Activated naive CD4-positive, alpha-beta T cell treated with anti-CD3 and anti-CD28 coated beads for 36 hours (primary cell): ENCODE measurements at regions not wholly inside any gene's neighbourhood (a gene's known extent, or its start where the extent isn't known, plus 50 kb on each side); places are given as distances from the start of the nearest gene placed in this dataset.

Experiments used
- CTCF ChIA-PET: fragments of 350-600 bp; sonication (Branson Sonifier 250); formaldehyde crosslinking; loops from one replicate; lab custom pipeline; 2021; ENCODE audit warnings: antibody characterized with exemption; lab: Charles Lee
- DNase-seq: peaks from one replicate; pipeline ENCODE4 v3.0.0-alpha.2; 2020
- H3K27ac Mint-ChIP-seq: one replicate; pipeline ENCODE4 v1.8.0; 2021; ENCODE audit warnings: mild to moderate bottlenecking, mixed read lengths
- H3K27me3 Mint-ChIP-seq: one replicate; pipeline ENCODE4 v1.8.0; 2021; ENCODE audit warnings: low read depth, mixed read lengths
- H3K36me3 Mint-ChIP-seq: one replicate; pipeline ENCODE4 v1.8.0; 2021; ENCODE audit warnings: low read depth, mixed read lengths
- H3K4me1 Mint-ChIP-seq: one replicate; pipeline ENCODE4 v1.8.0; 2021; ENCODE audit warnings: low read depth, mixed read lengths
- H3K4me3 Mint-ChIP-seq: one replicate; pipeline ENCODE4 v1.8.0; 2021; ENCODE audit warnings: mild to moderate bottlenecking, moderate library complexity, mixed read lengths
- H3K9me3 Mint-ChIP-seq: one replicate; pipeline ENCODE4 v1.8.0; 2021; ENCODE audit warnings: mixed read lengths
- intact Hi-C: fragments of 100-400 bp; cut with micrococcal nuclease; formaldehyde crosslinking; loops from one replicate; pipeline ENCODE4 v1.15.1; 2023

GRCh38 chr13:22357132-22357531, 686.3 kb downstream of the FGF9 start:
- H3K27ac Mint-ChIP-seq, result no peak overlapping the region
- H3K27me3 Mint-ChIP-seq, result no peaks in the 10 kb centered on the region
- no peaks in the 10 kb centered on the region for H3K4me1 Mint-ChIP-seq
- peaks cover 3% of the 10 kb centered on the region for H3K9me3 Mint-ChIP-seq
- no peak for DNase-seq
- CTCF ChIA-PET, result no interaction called here
- no peak overlapping the region for H3K4me3 Mint-ChIP-seq
- intact Hi-C loops, result no loop called here
- H3K36me3 Mint-ChIP-seq, result no peaks in the 10 kb centered on the region

GRCh38 chr13:22369090-22369489, 698.2 kb downstream of the FGF9 start:
- no peaks in the 10 kb centered on the region for H3K4me1 Mint-ChIP-seq
- CTCF ChIA-PET, result no interaction called here
- peaks cover 6% of the 10 kb centered on the region for H3K36me3 Mint-ChIP-seq
- H3K27ac Mint-ChIP-seq, result no peak overlapping the region
- no peak overlapping the region for H3K4me3 Mint-ChIP-seq
- intact Hi-C loops, result no loop called here
- H3K9me3 Mint-ChIP-seq, result peaks cover 25% of the 10 kb centered on the region
- no peak for DNase-seq
- H3K27me3 Mint-ChIP-seq, result peaks cover 4% of the 10 kb centered on the region

- Mint-ChIP-seq H3K27ac (no peak overlapping the region), H3K4me1 (no peaks in the 10 kb centered on the region)
- intact Hi-C loops, result no loop called here
Observed at GRCh38 chr13:22369840-22370239, 699.0 kb downstream of the FGF9 start.

GRCh38 chr13:22372261-22372660, 701.4 kb downstream of the FGF9 start:
- no peak overlapping the region for H3K27ac Mint-ChIP-seq
- H3K4me1 Mint-ChIP-seq, result no peaks in the 10 kb centered on the region
- CTCF ChIA-PET, result no interaction called here
- peaks cover 20% of the 10 kb centered on the region for H3K9me3 Mint-ChIP-seq
- intact Hi-C loops, result no loop called here
- no peak for DNase-seq
- no peak overlapping the region for H3K4me3 Mint-ChIP-seq
- peaks cover 2% of the 10 kb centered on the region for H3K27me3 Mint-ChIP-seq
- peaks cover 6% of the 10 kb centered on the region for H3K36me3 Mint-ChIP-seq

More at GRCh38 chr13:22369840-22370239, 699.0 kb downstream of the FGF9 start:
- Mint-ChIP-seq H3K27me3 (peaks cover 4% of the 10 kb centered on the region), H3K36me3 (peaks cover 6% of the 10 kb centered on the region), H3K4me3 (no peak overlapping the region), H3K9me3 (peaks cover 20% of the 10 kb centered on the region)
- CTCF ChIA-PET, result no interaction called here
- DNase-seq, result no peak

- Mint-ChIP-seq H3K27me3 (no peaks in the 10 kb centered on the region), H3K27ac (no peak overlapping the region), H3K36me3 (peaks cover 6% of the 10 kb centered on the region), H3K9me3 (peaks cover 30% of the 10 kb centered on the region), H3K4me3 (no peak overlapping the region), H3K4me1 (no peaks in the 10 kb centered on the region)
- DNase-seq, result no peak
- CTCF ChIA-PET, result no interaction called here
- intact Hi-C loops, result no loop called here
Observed at GRCh38 chr13:22375151-22375550, 704.3 kb downstream of the FGF9 start.

GRCh38 chr13:22387899-22388298, 717.0 kb downstream of the FGF9 start:
- no peaks in the 10 kb centered on the region for H3K9me3 Mint-ChIP-seq
- intact Hi-C loops, result no loop called here
- no peak for DNase-seq
- H3K4me3 Mint-ChIP-seq, result no peak overlapping the region
- no peaks in the 10 kb centered on the region for H3K27me3 Mint-ChIP-seq
- H3K36me3 Mint-ChIP-seq, result no peaks in the 10 kb centered on the region
- CTCF ChIA-PET, result interaction anchor here (0.6 kb wide), 1 partner anchor 217 kb away, joined by 3 read pairs; no protein-coding TSS in a partner anchor
- H3K4me1 Mint-ChIP-seq, result no peaks in the 10 kb centered on the region
- no peak overlapping the region for H3K27ac Mint-ChIP-seq

- Mint-ChIP-seq H3K27me3 (no peaks in the 10 kb centered on the region), H3K27ac (no peak overlapping the region), H3K9me3 (no peaks in the 10 kb centered on the region), H3K4me3 (no peak overlapping the region), H3K4me1 (no peaks in the 10 kb centered on the region), H3K36me3 (no peaks in the 10 kb centered on the region)
- CTCF ChIA-PET, result interaction anchor here (0.7 kb wide), 1 partner anchor 729 kb away, joined by 3 read pairs; the partner anchor contains the start of gene FGF9
- intact Hi-C loops, result no loop called here
- no peak for DNase-seq
Observed at GRCh38 chr13:22399801-22400420, 729.0 kb downstream of the FGF9 start.

GRCh38 chr13:22402682-22403081, 731.8 kb downstream of the FGF9 start:
- no peaks in the 10 kb centered on the region for H3K27me3 Mint-ChIP-seq
- H3K9me3 Mint-ChIP-seq, result no peaks in the 10 kb centered on the region
- no peak for DNase-seq
- intact Hi-C loops, result no loop called here
- CTCF ChIA-PET, result no interaction called here
- H3K36me3 Mint-ChIP-seq, result no peaks in the 10 kb centered on the region
- H3K4me1 Mint-ChIP-seq, result no peaks in the 10 kb centered on the region
- no peak overlapping the region for H3K27ac Mint-ChIP-seq
- no peak overlapping the region for H3K4me3 Mint-ChIP-seq

- Mint-ChIP-seq H3K4me1 (no peaks in the 10 kb centered on the region), H3K9me3 (no peaks in the 10 kb centered on the region), H3K27me3 (no peaks in the 10 kb centered on the region), H3K36me3 (no peaks in the 10 kb centered on the region), H3K27ac (no peak overlapping the region), H3K4me3 (no peak overlapping the region)
- intact Hi-C loops, result no loop called here
- DNase-seq, result no peak
- CTCF ChIA-PET, result interaction anchor here (0.7 kb wide), 1 partner anchor 15 kb away, joined by 3 read pairs; no protein-coding TSS in a partner anchor
Observed at GRCh38 chr13:22403144-22403543, 732.3 kb downstream of the FGF9 start.

- no peaks in the 10 kb centered on the region for H3K27me3 Mint-ChIP-seq
- no peaks in the 10 kb centered on the region for H3K9me3 Mint-ChIP-seq
- no peak for DNase-seq
- H3K36me3 Mint-ChIP-seq, result no peaks in the 10 kb centered on the region
- H3K4me3 Mint-ChIP-seq, result no peak overlapping the region
- H3K27ac Mint-ChIP-seq, result no peak overlapping the region
- intact Hi-C loops, result no loop called here
- no peaks in the 10 kb centered on the region for H3K4me1 Mint-ChIP-seq
- CTCF ChIA-PET, result no interaction called here
Observed at GRCh38 chr13:22405891-22406290, 735.0 kb downstream of the FGF9 start.

- no peaks in the 10 kb centered on the region for H3K4me1 Mint-ChIP-seq
- CTCF ChIA-PET, result no interaction called here
- no peak overlapping the region for H3K27ac Mint-ChIP-seq
- no peaks in the 10 kb centered on the region for H3K36me3 Mint-ChIP-seq
- H3K4me3 Mint-ChIP-seq, result no peak overlapping the region
- DNase-seq, result no peak
- intact Hi-C loops, result no loop called here
- peaks cover 14% of the 10 kb centered on the region for H3K9me3 Mint-ChIP-seq
- H3K27me3 Mint-ChIP-seq, result peaks cover 12% of the 10 kb centered on the region
Observed at GRCh38 chr13:22412452-22412851, 741.6 kb downstream of the FGF9 start.

- intact Hi-C loops, result no loop called here
- CTCF ChIA-PET, result no interaction called here
- H3K4me3 Mint-ChIP-seq, result no peak overlapping the region
- peaks cover under 1% of the 10 kb centered on the region for H3K27me3 Mint-ChIP-seq
- no peaks in the 10 kb centered on the region for H3K9me3 Mint-ChIP-seq
- no peak for DNase-seq
- no peaks in the 10 kb centered on the region for H3K4me1 Mint-ChIP-seq
- no peak overlapping the region for H3K27ac Mint-ChIP-seq
- H3K36me3 Mint-ChIP-seq, result no peaks in the 10 kb centered on the region
Observed at GRCh38 chr13:22422023-22422422, 751.1 kb downstream of the FGF9 start.

- no peak for DNase-seq
- Mint-ChIP-seq H3K4me3 (no peak overlapping the region), H3K9me3 (no peaks in the 10 kb centered on the region), H3K27me3 (no peaks in the 10 kb centered on the region), H3K4me1 (no peaks in the 10 kb centered on the region), H3K36me3 (no peaks in the 10 kb centered on the region), H3K27ac (no peak overlapping the region)
- CTCF ChIA-PET, result no interaction called here
- intact Hi-C loops, result no loop called here
Observed at GRCh38 chr13:22422712-22423111, 751.8 kb downstream of the FGF9 start.
